Mucosa of descending colon (tissue), 3 donors: ENCODE measurements at regions not wholly inside any gene's neighbourhood (a gene's known extent, or its start where the extent isn't known, plus 50 kb on each side); places are given as distances from the start of the nearest gene placed in this dataset.

Source experiments
- ATAC-seq: fragments of 200-7000 bp; cut with Tn5 transposase; one replicate; pipeline ENCODE4 v1.9.1; 2020; ENCODE audit warnings: mild to moderate bottlenecking, moderate library complexity
- DNase-seq, 3 donors: peaks; one replicate each; pipeline ENCODE4 v3.0.0-alpha.2; 2020
- H3K36me3 ChIP-seq: fragments of 200-600 bp; one replicate; pipeline ENCODE4 v1.8.0; 2021; ENCODE audit warnings: low read depth, mild to moderate bottlenecking
- H3K4me1 ChIP-seq: fragments of 200-600 bp; one replicate; pipeline ENCODE4 v1.8.0; 2021; ENCODE audit warnings: low read depth, mild to moderate bottlenecking
- H3K4me3 ChIP-seq: fragments of 200-600 bp; one replicate; pipeline ENCODE4 v1.8.0; 2021; ENCODE audit warnings: mild to moderate bottlenecking
- H3K9me3 ChIP-seq: fragments of 200-600 bp; one replicate; pipeline ENCODE4 v1.8.0; 2021; ENCODE audit warnings: mild to moderate bottlenecking
- intact Hi-C, 2 donors: fragments of 100-400 bp; cut with DNase I in 1 of 2; cut with micrococcal nuclease in 1 of 2; formaldehyde crosslinking; loops; one replicate each; pipeline versions ENCODE4 v1.11.0 to v1.11.1; 2022; cut with DNase I, micrococcal nuclease
- TF ChIP-seq, protein P1 (sequence below): fragments of 200-600 bp; IDR thresholded peaks from one replicate; pipeline ENCODE4 v1.8.0; 2022; ENCODE audit warnings: antibody characterized with exemption, mild to moderate bottlenecking
- donor health status: DM: no; HTN: no; CAD: no; lungs with moderate emphysema.
- donor health status: DM: no; HTN: no; CAD: no.
- donor health status: DM: no; HTN: yes; CAD: no.

DNA sequence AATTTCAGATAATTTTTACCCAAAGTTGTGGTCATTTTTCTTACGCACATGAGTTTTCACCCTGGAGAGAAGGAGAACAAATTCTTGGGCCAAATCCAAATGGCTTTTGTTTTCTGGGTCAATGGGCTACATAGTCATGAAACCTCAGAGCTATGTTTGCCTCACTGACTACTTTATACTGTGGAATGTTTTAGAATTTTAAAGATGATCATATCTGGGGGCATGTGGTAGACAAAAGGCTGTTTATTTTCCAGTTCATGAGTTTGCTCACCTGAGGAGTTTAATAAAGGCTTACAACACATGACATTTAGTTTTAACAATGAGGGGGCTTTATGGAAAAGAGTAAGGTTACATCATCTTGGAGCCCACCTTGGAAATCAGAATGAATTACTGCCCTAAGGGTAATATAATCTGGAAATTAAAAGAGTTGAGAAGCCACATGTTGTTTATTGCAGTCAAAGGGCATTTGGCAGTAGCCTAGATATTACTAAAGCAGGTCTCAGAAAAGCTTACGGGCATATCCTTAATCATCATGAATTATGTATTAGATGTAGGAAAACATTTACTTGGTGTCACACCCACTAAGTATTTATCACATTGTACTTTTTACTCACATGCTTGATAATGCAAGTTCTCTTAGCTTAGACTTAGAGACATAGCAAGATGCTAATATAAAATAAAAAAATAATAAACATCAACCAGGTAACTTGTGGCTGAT is 466.1 kb downstream of the EDEM1 start:
- H3K4me3 ChIP-seq, result no peak overlapping the region

DNA sequence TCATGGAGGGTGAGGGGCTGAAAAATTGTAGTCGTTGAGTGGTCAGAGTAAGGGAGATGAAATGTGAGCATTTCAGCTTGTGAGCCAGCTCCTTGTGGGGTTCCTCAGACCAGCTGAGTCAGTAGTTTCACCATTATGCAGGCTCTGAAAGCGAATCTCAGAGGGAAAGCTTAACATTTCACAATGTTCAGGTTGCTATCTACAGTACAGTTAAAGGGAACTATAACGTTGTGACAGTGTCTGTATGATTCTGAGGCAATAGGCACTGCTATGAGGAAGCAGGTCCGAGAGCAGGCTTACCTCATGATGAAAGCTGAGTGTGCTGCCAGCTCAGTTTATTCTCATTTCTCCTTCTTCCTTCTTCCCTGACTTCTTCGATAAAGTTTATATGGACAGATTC is 469.6 kb downstream of the EDEM1 start:
- DNase-seq (no peak), ATAC-seq (peak; percentile 44)
- Histone ChIP-seq H3K4me3 (no peak overlapping the region), H3K4me1 (no peaks in the 10 kb centered on the region), H3K9me3 (peaks cover 10% of the 10 kb centered on the region), H3K36me3 (no peaks in the 10 kb centered on the region)
- TF ChIP-seq, protein P1, sequence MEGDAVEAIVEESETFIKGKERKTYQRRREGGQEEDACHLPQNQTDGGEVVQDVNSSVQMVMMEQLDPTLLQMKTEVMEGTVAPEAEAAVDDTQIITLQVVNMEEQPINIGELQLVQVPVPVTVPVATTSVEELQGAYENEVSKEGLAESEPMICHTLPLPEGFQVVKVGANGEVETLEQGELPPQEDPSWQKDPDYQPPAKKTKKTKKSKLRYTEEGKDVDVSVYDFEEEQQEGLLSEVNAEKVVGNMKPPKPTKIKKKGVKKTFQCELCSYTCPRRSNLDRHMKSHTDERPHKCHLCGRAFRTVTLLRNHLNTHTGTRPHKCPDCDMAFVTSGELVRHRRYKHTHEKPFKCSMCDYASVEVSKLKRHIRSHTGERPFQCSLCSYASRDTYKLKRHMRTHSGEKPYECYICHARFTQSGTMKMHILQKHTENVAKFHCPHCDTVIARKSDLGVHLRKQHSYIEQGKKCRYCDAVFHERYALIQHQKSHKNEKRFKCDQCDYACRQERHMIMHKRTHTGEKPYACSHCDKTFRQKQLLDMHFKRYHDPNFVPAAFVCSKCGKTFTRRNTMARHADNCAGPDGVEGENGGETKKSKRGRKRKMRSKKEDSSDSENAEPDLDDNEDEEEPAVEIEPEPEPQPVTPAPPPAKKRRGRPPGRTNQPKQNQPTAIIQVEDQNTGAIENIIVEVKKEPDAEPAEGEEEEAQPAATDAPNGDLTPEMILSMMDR, result no peak
- intact Hi-C loops, result no loop called here

More for the DNA sequence above, 466.1 kb downstream of the EDEM1 start:
- Histone ChIP-seq H3K36me3 (no peaks in the 10 kb centered on the region), H3K9me3 (peaks cover 10% of the 10 kb centered on the region), H3K4me1 (no peaks in the 10 kb centered on the region)
- no peak for ATAC-seq
- no peak for DNase-seq
- intact Hi-C loops, result no loop called here
- TF ChIP-seq, protein P1, result no peak

DNA sequence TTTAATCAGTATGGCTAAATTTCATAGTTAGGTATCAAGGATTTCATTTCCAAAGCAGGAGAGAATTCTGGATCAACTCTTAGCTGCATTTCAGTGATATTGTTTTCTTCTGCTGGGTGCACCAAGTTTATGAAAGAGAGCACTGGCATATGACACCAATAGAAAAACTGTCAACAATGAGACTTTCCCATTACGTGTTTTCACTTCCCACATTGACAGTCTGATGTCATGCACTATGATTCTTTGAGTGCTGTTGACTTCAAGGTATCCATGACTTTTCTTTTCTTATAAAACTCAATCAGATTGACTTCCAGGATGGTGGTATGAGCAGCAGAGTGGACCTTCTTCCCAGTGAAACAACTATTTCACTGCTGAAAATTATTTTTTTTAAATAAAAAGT is 476.1 kb downstream of the EDEM1 start:
- Histone ChIP-seq H3K9me3 (peaks cover 15% of the 10 kb centered on the region), H3K4me1 (no peaks in the 10 kb centered on the region), H3K36me3 (no peaks in the 10 kb centered on the region), H3K4me3 (no peak overlapping the region)
- DNase-seq (no peak), ATAC-seq (no peak)
- TF ChIP-seq, protein P1, result no peak
- intact Hi-C loops, result no loop called here

DNA sequence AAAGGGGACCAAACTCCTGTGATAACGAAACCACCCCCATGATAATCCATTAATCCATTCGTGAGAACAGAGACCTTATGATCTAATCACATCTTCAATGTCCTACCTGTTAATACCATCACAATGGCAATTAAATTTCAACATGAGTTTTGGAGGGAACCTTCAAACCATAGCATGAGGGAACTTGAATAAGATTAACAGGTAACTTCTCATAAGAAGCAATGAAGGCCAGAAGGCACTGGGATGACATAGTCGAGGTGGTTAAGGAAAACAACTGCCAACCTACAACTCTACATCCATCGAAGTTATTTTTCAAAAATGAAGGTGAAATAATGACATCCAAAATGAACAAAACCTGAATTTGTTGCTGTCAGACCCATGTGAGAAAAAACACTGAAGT is 478.9 kb downstream of the EDEM1 start:
- Histone ChIP-seq H3K9me3 (peaks cover 15% of the 10 kb centered on the region), H3K4me1 (no peaks in the 10 kb centered on the region), H3K4me3 (no peak overlapping the region), H3K36me3 (no peaks in the 10 kb centered on the region)
- TF ChIP-seq, protein P1, result no peak
- no peak for ATAC-seq
- no peak for DNase-seq
- intact Hi-C loops, result no loop called here

DNA sequence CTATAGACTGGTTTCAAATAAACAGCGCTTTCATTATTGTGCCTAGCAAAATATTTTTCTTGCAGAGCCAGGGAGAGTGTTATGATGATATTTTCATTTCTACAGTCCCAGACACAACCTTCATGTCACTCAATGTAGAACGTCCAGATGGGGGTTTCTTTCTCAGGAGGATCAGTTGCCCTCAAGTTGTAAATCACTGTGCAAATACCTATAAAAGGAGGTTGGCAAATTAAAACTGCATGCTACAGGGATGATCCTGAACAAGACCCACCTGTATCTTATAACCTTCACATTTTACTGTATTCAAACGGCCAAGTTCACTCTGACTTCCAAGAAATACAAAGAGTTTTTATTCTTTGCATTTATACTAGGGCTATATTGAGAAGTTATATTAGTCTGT is 486.0 kb downstream of the EDEM1 start:
- ATAC-seq (no peak), DNase-seq (no peak)
- Histone ChIP-seq H3K4me3 (no peak overlapping the region), H3K36me3 (no peaks in the 10 kb centered on the region), H3K9me3 (no peaks in the 10 kb centered on the region), H3K4me1 (no peaks in the 10 kb centered on the region)
- TF ChIP-seq, protein P1, result no peak
- intact Hi-C loops, result no loop called here

DNA sequence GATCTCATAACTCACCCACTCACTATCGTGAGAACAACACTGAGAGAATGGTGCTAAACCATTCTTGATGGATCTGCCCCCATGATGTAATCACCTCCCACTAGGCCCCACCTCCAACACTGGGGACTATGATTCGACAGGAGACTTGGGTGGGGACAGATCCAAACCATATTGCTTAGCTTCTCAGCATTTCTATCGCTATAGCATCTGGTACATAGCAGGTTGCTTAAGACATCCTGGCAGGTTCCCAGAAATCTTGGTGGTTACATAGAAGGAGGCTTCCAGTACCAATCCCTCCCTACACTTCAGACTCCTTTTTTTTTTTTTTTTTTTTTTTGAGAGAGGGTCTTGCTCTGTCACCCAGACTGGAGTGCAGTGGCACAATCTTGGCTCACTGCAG is 487.8 kb downstream of the EDEM1 start:
- Histone ChIP-seq H3K9me3 (no peaks in the 10 kb centered on the region), H3K36me3 (no peaks in the 10 kb centered on the region), H3K4me1 (no peaks in the 10 kb centered on the region), H3K4me3 (no peak overlapping the region)
- DNase-seq (no peak), ATAC-seq (no peak)
- TF ChIP-seq, protein P1, result no peak
- intact Hi-C loops, result no loop called here
